HG03103 (cell line): ENCODE measurements at regions not wholly inside any gene's neighbourhood (a gene's known extent, or its start where the extent isn't known, plus 50 kb on each side); places are given as distances from the start of the nearest gene placed in this dataset.
"Not testable (repeated sequence)": the region's sequence is repeated elsewhere in the genome, so short reads cannot be mapped to it uniquely, and the experiment has no call there.

Experiments
- ATAC-seq: cut with Tn5 transposase; IDR thresholded peaks from one replicate; pipeline ENCODE4 v1.9.1; 2021; ENCODE audit warnings: low read depth; ENCODE audit not compliant: unreplicated experiment

DNA sequence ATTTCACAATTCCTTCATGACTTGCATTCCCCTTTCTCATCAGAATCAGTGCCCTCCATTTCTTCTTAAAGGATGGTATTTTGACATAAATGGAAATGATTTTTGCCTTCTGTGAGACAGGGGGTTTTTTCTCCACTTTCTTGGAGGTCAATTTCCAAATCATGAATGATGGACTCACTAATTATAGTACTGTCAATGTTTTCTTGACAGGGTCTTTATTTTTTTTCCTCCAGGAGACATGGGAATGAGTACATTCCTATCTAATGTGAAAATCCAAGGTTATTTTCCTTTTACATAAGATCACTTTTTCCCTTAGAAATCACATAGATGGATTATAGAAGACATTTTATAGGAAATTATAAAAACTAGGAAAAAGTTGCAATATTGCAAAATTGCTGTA lies 141.7 kb downstream of the SPATA31A6 start:
- ATAC-seq = not testable (repeated sequence)

DNA sequence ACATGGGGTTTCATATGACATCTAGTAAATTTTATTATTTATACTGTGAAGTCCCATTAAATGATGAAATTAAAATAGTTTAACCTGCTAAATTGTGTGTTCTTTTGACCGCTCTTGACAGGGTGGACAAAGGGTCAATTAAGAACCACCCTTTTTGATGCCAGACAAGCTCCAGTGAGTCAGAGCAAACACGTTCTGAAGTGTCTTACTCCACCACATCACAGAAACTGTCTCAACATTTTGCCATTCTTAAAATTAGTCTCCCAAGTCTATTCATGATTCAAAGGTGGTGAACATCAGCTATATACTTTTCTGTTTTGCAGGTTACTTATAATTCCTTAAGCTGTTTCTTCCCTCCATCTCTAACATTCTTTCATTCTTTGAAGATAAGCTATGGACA lies 142.1 kb downstream of the SPATA31A6 start:
- ATAC-seq = not testable (repeated sequence)

DNA sequence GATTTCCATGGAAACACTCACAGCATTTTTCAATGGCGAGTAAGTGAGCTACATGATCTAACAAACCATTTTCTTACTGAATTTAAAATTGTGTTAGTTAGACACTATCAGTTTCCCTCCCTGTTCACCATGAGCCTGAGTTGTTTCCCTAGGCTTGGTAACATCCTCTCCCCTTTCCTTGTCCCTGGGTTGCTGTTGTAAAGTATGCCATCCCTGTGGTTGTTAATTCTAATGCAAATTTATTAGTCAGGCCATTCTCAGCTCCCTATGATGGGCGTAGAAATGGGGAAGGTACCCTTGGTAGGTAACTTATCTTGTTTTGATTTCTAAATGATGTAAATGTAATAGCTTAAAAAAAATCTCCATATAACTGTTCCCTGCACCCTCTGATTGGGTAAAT lies 143.0 kb downstream of the SPATA31A6 start:
- not testable (repeated sequence) for ATAC-seq

DNA sequence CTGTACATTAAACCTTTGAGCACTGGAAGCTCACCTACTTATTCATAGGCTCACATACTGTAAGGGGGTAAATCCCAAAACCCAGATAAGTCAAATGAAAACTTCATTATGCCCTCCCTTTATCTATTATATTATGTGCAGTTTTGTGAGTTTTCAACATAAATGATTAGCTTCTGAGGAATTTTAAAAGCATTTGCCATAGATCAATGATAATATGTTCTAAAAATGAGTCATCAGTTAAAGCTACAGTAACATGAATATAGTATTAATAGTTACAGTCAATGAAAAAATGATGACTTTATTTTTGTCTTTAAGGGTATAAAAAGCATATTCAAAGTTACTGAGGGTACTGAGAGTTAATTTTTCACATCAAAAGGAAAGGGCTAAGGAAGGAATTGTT lies 151.9 kb downstream of the SPATA31A6 start:
- not testable (repeated sequence) for ATAC-seq

DNA sequence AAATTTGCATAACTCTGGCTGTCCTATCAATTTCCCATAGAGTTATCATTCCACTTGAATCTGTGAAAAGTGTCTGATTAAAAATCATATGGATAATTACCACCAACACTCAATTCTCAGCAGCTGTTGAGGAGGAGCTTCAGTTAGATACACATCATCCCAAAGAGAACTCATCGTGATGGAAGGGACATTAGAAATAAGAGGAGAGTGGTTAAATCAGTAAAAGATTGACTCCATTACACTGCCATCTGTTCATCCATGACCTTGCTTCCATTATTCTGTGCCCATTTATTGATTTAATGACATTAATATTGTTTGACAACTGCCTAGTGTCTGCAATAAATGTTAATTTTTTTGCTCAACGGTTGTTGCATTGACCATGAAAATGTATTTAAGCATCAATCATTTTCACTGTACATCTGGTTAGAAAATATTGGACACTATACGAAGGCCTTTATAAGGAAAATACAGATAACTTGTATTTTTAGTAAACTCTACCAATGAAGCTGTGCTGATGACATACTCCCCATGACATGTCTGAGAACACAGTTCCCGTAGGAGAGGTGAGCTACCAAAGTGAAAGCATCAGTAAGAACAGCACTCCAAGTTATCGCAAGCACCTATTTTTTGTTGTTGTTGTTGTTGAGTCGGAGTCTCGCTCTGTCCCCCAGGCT lies 152.7 kb downstream of the SPATA31A6 start:
- not testable (repeated sequence) for ATAC-seq

DNA sequence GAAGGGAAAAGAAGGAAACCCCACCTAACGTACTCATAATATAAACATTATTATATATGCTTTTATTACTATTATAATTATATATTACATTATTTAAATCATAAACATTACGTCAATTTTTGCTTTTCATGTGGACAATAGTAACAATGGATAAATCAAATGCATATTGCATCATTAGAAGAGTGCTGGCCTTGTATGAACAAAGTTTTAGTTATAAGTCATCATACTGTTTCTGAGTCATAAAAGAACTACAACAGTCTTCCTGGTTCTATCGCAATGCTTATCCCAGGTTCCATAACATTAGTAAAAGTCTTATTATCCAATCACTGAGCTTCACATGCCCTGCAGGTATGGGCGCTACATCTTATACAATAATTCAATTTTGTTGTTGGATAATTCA lies 154.8 kb downstream of the SPATA31A6 start:
- not testable (repeated sequence) for ATAC-seq

DNA sequence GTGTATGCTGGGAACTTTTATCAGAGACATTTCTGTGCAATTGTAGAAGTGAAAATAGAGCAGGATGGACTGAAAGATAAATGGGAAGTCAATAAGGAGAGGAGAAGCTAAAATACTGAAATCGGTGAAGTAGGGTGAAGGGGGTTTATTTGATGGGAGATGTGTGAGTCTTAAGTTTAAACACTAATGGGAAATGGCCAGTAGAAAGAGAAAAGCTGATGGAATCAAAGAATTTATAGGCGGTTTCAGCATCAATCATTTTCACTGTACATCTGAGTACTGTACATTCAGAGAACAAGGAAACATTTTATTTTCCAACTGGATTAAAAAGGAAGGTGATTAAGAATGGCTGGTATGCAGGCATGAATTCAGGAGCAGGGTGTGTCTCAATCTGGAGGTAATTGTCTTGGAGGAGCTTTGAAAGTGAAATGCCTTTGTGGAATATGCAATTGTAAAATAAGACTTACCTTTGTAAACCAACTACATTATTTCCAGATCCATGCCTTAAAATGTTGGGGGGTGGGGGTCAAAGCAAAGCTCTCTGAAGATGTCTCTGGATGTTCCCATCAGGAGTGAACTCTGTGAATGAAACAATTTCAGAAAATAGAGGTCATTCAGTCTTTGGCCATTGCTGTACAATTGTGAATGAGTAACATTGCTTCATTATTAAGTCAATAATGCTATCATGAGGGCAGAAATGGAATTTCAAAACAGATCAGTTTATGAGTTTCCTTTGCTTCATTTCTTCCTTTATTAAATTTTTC lies 156.4 kb downstream of the SPATA31A6 start:
- not testable (repeated sequence) for ATAC-seq

DNA sequence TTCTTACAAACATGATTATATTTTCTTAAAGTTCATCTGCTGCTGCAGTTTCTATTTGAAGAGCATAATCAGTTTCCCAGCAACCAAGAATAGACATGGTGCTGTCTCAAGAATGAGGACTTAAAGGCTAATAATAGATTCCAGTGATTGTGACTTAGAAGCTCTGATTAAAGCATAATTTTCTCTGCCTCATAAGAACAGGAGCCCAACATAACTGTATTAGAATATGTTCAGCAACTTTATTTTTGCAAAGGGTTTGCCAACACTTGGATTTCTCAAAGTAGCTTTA lies 156.9 kb downstream of the SPATA31A6 start:
- ATAC-seq = not testable (repeated sequence)

DNA sequence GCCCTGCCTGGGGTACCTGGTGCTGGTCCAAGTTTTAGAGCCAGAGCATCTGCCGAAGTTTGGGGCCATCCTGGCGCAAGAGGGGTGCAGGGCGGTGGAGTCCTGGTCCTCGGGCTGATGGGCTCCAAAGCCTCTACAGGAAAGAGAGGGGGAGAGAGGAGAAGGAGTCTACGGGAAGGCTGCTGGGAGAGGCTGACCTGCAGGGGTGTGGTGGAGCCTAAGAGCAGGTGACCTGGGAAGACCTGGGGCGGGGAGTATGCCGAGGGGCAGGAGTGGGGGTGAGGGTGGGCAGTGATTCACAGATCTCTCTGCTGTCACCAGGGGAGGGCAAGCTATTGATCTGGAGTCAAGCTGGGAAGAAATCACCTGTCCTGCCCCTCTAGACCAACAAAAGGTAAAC lies 158.4 kb downstream of the SPATA31A6 start:
- ATAC-seq = not testable (repeated sequence)

DNA sequence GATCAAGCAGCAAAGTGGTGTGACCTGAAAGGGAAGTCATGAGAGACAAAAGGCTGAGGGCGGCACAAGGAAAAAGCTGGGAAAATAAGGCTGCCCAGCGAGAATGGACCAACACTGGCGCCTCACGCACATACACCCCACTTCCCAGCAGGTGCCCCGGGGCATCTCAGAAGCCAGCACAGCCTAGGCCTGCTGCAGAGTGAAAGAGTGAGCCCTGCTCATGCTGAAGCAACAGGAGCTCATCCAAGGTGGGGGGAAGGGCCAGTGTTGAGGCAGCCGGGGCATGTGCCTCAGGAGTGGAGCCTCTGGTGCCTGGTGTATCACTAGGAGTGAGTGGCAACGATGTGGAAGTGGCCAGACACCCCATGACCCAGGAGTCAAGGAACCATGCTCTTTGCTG lies 158.8 kb downstream of the SPATA31A6 start:
- ATAC-seq = not testable (repeated sequence)

DNA sequence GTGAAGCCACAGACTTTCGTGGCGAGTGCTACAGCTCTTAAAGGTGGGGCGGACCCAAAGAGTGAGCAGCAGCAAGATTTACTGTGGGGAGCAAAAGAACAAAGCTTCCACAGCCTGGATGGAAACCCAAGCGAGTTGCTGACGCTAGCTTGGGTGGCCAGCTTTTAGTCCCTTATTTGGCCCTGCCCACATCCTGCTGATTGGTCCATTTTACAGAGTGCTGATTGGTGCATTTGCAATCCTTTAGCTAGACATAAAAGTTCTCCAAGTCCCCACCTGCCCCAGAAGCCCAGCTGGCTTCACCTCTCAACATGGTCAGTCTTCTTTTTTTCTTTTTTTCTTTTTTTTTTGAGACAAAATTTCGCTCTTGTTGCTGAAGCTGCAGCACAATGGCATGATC lies 161.0 kb downstream of the SPATA31A6 start:
- not testable (repeated sequence) for ATAC-seq

DNA sequence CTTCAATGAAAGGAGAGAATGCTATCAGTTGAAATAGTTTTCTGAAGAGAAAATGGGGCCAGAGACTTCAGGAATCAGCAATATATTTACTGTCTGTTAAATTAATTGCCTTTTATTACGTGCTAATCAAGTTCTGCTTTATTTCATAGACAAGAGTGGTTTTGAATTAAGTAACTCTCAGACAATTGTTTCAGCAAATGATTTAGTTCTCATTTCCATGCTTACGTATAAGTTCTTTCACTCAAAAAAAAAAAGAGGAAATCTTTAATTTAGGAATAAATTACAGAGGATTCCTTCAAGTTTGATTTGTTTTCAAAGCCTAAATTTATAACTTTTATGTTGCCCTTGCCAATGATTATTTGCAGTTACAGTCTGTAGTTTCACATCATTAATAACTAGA lies 163.5 kb downstream of the SPATA31A6 start:
- ATAC-seq = not testable (repeated sequence)

DNA sequence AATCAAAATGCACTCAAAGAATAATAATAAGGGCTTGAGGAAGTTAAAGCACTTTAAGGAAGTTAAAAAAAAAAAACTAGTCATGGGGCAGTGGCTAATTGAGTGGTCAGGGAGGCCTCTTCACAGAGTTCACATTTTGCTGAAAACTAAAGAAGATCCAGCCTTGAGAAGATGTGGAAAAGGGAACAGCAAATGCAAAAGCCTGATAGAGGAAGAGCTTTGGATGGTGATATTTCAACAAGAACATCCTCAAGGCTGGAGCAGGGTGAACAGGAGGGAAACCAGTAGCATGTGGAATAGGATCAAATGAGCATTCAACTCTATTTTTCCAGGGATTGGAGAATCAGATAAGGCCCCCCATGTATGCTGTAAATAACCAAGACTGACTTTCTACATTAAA lies 165.7 kb downstream of the SPATA31A6 start:
- ATAC-seq = not testable (repeated sequence)

DNA sequence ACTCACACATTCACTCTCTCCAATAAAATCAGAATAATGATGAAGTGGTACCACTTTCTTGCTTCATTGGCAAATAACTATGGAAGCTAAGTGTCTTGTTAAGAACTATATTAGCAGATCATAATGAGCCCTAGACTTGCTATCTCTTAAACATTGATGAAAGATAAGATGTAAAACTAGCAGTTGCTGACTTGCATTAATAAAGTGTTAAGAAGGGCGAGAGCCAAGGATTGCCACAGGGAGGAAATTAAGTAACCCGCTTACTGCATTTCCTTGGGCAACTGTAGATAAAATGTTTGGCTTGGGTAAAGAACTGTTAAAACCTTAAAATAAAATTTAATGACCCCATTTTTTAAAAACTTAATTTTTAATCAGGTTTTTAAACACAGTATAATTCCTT lies 167.0 kb downstream of the SPATA31A6 start:
- ATAC-seq = not testable (repeated sequence)

DNA sequence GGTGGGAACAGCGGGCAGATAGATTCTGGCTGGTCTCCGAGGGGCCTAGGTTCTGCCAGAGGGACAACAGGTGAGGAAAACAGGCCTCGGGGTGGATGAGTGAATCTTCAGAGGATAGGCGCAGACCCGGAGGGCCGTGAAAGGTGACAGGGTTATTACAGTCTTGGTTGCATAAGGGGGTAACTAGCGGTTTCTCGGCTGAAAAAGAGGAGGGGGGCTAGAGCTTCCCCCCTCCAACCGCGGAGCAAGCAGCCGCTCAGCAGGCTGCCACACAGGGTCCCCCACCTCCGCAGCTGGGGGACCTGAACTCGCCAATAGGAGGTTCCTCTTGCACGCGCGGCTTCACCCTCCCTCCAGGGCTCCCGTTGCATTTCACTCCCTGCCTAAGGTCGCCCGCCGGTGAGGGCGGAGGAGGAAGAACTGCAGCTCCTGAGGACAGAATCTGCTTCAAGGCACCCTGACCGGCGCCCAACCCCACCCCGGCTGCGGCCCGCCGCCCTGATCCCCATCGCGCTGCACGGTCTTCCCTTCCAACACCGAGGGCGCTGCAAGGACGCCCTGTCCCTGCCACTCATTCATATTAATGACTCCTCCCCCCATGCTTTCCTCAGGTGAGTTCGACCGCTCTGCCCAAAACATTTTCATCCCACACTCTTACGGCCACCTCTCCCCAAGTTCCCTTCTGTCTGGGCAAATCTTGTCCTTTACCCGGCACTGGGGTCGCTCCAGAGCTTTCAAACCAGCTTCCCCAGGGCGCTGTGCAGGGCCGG lies 174.3 kb downstream of the SPATA31A6 start:
- not testable (repeated sequence) for ATAC-seq

DNA sequence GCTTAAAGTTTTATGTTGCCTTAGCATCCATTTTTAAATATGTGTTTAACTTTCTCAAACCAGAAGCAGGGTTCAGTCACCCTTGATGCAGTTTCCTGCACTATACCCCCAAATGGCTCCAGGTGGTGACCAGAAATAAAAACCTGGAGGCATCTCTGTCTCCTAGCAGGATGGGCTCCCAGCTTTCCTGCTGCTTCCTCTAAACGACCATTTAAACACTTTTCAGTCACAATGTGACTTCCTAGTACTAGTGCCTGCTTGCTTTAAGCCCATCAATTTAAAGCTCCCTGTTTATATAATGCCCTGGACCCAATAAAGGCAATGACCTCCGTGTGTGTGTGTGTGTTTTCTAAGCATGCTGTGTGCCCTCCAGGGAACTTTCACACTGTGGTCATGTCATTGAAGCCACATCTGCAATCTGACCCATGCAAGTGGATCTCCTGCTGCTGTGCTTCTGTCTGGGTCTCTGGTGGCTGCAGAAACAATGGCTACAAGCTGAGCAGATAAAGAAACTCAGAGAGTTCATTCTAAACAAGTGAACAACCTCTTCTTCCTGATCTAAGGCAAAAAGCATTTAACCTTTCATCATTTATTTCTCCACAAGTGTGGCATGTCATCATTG lies 175.3 kb downstream of the SPATA31A6 start:
- not testable (repeated sequence) for ATAC-seq

DNA sequence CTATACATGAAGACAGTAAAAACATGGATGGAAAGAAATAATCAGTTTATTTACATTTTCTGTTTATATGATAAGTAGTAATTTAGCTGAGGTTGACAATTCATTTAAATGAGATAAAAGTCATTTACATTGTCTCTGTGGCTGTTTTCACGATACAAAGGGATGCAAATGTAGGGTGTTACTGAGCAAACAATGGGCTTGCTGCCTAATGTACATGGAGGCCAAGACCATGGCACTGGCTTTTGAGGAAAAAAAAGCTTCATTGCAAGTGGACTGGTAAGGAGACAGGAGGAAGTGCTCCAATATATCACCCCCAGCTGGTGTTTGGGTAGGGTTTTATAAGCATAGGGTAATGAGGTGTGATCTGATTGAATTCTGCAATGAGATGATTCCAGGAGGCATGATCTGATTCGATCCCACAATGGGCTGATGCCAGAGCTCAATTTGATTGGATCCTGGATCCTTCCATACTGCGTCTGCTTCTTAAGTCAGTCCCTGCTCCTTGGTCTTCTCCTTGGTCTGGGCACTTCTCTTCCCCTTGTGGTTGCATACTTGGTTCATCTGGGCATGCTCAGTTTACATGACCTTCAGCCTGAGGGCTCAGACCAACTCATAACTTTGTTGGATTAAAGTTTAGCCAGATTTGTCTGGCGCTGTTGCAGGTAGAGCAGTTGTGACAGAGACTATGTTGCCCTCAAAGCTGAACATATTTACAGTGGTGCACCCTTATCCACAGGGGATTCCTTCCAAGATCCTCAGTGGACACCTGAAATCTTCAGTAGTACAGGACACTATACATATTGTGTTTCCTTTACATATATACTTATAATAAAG lies 181.2 kb downstream of the SPATA31A6 start:
- ATAC-seq = not testable (repeated sequence)

DNA sequence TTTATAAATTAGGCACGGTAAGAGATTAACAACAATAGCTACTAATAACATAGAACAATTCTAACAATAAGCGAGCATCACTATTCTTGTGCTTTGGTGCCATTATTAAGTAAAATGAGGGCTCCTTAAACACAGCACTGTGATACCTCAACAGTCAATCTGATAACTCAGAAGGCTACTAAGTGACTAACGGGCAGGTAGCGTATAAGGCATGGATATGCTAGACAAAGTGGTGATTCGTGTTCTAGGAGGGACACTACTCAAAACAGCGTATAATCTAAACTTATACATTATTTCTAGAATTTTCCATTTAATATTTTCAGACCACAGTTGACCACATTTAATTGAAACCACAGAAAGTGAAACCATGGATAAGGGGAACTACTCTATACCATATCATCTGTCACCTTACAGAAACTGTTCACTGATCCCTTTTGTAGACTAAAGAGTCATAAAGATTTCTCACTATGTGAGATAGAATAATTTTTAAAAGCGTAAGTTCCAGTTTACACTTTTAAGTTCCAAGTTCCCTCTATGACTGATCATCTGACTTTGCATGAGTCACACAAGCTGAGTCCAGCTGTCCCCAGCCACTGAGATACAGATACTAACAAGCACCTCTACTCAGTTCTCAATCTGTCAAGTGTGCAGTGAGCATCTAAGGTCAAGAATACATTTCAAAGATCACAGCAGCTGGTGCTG lies 181.9 kb downstream of the SPATA31A6 start:
- peak; percentile 81 for ATAC-seq

DNA sequence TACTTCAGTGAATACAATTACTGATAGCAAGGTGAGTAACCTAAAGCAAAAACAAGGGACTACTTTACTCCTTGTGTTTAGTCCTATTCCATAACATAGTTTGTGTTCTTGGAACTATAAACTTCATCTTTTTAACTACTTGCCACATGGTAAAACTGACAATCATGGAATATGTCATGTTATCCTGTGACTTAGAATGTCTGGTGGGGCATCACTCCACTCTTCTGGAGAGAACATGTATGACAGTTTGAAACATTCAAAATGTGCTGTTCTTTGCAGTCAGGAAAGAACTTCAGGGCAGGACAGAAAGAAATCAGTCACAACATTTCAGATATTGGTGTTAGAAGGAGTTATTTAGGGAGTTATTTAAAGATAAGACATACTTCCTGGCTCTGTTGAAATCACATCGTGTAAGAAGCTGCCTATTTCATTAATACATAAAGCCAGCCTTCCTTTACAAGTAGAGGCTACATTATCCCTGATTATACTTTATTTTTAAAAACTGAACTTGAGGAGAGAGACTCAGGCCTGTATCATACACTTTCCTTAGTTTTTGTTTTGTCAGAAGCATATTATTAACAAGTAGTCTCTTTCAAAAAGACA lies 184.9 kb downstream of the SPATA31A6 start:
- not testable (repeated sequence) for ATAC-seq
